Keratinocyte (primary cell): ENCODE measurements at regions not wholly inside any gene's neighbourhood (a gene's known extent, or its start where the extent isn't known, plus 50 kb on each side); places are given as distances from the start of the nearest gene placed in this dataset.

Source experiments
- DNase-seq: peaks from one replicate; pipeline ENCODE4 v3.0.0-alpha.2; 2011; ENCODE audit warnings: low read depth, missing footprints, low spot score
- FAIRE-seq: peaks from 2 replicates; lab custom pipeline; 2011; peaks lifted over from hg19 to GRCh38; lab: Jason Lieb, UNC
- H2AFZ ChIP-seq: 2 replicates; pipeline ENCODE4 v1.6.0; 2012; ENCODE audit warnings: low read length, control low read depth, inconsistent platforms; ENCODE audit not compliant: control insufficient read depth
- H3K27ac ChIP-seq: 2 replicates; pipeline ENCODE4 v1.5.1; 2011; ENCODE audit warnings: low read length; ENCODE audit not compliant: control insufficient read depth, insufficient read depth
- H3K27me3 ChIP-seq: 3 replicates; pipeline ENCODE4 v1.6.0; 2011; ENCODE audit warnings: low read length; ENCODE audit not compliant: control insufficient read depth, insufficient read depth; ENCODE audit errors: extremely low read depth
- H3K36me3 ChIP-seq, 2 experiments: 2 replicates in 1 of 2; 3 replicates in 1 of 2; pipeline ENCODE4 v1.5.1; 2011; ENCODE audit warnings: low read length in 2 of 2, mild to moderate bottlenecking in 1 of 2; ENCODE audit not compliant: control insufficient read depth in 2 of 2, insufficient read depth in 2 of 2; ENCODE audit errors: extremely low read depth in 1 of 2
- H3K4me1 ChIP-seq: 3 replicates; pipeline ENCODE4 v1.5.1; 2011; ENCODE audit warnings: low read length; ENCODE audit not compliant: control insufficient read depth, insufficient read depth; ENCODE audit errors: extremely low read depth
- H3K4me2 ChIP-seq: 3 replicates; pipeline ENCODE4 v1.6.0; 2011; ENCODE audit warnings: low read depth, low read length; ENCODE audit not compliant: control insufficient read depth, insufficient read depth; ENCODE audit errors: extremely low read depth
- H3K4me3 ChIP-seq, 3 experiments: fragments of 200-600 bp in 1 of 3; sonication (generic) in 1 of 3; 2 replicates in 2 of 3; 3 replicates in 1 of 3; pipeline ENCODE4 v1.5.1; 2011 to 2016; ENCODE audit warnings: low read length in 3 of 3, mild to moderate bottlenecking in 3 of 3, control low read depth in 2 of 3, inconsistent platforms in 1 of 3, low read depth in 1 of 3, mixed read lengths in 1 of 3, mixed run types in 1 of 3, moderate library complexity in 1 of 3; ENCODE audit not compliant: control insufficient read depth in 2 of 3, insufficient read depth in 2 of 3; ENCODE audit errors: extremely low read depth in 1 of 3
- H3K79me2 ChIP-seq: 2 replicates; pipeline ENCODE4 v1.6.0; 2012; ENCODE audit warnings: low read length; ENCODE audit not compliant: control insufficient read depth, insufficient read depth
- H3K9ac ChIP-seq: 3 replicates; pipeline ENCODE4 v1.6.0; 2011; ENCODE audit warnings: low read length; ENCODE audit not compliant: control insufficient read depth, insufficient read depth; ENCODE audit errors: extremely low read depth
- H3K9me1 ChIP-seq: 3 replicates; pipeline ENCODE4 v1.6.0; 2011; ENCODE audit warnings: low read length; ENCODE audit not compliant: control insufficient read depth, insufficient read depth; ENCODE audit errors: extremely low read depth
- H3K9me3 ChIP-seq: 2 replicates; pipeline ENCODE4 v1.5.1; 2012; ENCODE audit warnings: low read depth, low read length; ENCODE audit not compliant: control insufficient read depth
- H4K20me1 ChIP-seq: 3 replicates; pipeline ENCODE4 v1.6.0; 2011; ENCODE audit warnings: low read length; ENCODE audit not compliant: control insufficient read depth, insufficient read depth; ENCODE audit errors: extremely low read depth
- EZH2 ChIP-seq: IDR thresholded peaks from one replicate; pipeline ENCODE4 v1.6.1; 2012; ENCODE audit warnings: inconsistent platforms, mild to moderate bottlenecking, low read length, moderate library complexity
- dilution Hi-C: fragments of 300-500 bp; cut with MboI; formaldehyde crosslinking; loops from one replicate; pipeline ENCODE4 v1.7.0; 2020; ENCODE audit warnings: low sequenced_read_pairs; ENCODE audit not compliant: extremely low pct_ligation_motif_present
- TF ChIP-seq, protein P1 (sequence below), 3 experiments: IDR thresholded peaks in 1 of 3; conservative IDR thresholded peaks in 1 of 3; optimal IDR thresholded peaks in 1 of 3; 2 replicates in 2 of 3; 3 replicates in 1 of 3; pipeline versions ENCODE3 to v1.5.1; 2011; ENCODE audit warnings: low read length in 3 of 3, mild to moderate bottlenecking in 3 of 3, moderate library complexity in 2 of 3, control low read depth in 1 of 3, inconsistent platforms in 1 of 3; ENCODE audit not compliant: insufficient read depth in 2 of 3; ENCODE audit errors: extremely low read depth in 1 of 3

DNA sequence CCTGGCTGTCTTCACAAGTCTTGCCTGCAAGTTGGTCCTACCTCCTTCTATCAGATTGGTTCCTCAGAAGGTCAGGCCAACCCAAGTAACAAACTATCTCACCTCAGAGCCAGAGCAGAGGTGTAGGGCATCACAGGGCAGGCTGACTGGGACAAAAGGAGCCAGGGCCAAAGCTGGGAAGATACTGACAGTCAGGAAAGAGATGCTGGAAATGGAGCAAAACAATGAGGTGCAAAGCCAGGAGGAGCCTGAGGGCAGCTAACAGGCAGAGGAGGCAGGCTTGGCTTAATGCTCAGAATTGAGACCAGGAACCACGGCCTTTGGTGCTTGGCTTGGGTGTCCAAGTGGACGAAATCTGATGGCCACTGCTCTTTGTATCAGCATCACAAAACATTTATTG, 68.4 kb upstream of the PNMA1 start:
- no peak for FAIRE-seq
- Histone ChIP-seq H3K4me1 (peaks cover 22% of the 10 kb centered on the region), H2AFZ (no peak overlapping the region), H3K9ac (no peak overlapping the region), H3K9me1 (no peaks in the 10 kb centered on the region), H4K20me1 (no peaks in the 10 kb centered on the region), H3K27me3 (no peaks in the 10 kb centered on the region), H3K79me2 (peaks cover 77% of the 10 kb centered on the region), H3K4me2 (no peak overlapping the region), H3K36me3 (peaks cover 4 to 14% of the 10 kb centered on the region in 2 experiments), H3K4me3 (no peak overlapping the region), H3K9me3 (no peaks in the 10 kb centered on the region), H3K27ac (no peak overlapping the region)
- dilution Hi-C loops: loop anchor here (5.0 kb wide), 1 partner anchor 35 kb away; no protein-coding TSS in a partner anchor
- no peak for TF ChIP-seq EZH2
- TF ChIP-seq, protein P1, sequence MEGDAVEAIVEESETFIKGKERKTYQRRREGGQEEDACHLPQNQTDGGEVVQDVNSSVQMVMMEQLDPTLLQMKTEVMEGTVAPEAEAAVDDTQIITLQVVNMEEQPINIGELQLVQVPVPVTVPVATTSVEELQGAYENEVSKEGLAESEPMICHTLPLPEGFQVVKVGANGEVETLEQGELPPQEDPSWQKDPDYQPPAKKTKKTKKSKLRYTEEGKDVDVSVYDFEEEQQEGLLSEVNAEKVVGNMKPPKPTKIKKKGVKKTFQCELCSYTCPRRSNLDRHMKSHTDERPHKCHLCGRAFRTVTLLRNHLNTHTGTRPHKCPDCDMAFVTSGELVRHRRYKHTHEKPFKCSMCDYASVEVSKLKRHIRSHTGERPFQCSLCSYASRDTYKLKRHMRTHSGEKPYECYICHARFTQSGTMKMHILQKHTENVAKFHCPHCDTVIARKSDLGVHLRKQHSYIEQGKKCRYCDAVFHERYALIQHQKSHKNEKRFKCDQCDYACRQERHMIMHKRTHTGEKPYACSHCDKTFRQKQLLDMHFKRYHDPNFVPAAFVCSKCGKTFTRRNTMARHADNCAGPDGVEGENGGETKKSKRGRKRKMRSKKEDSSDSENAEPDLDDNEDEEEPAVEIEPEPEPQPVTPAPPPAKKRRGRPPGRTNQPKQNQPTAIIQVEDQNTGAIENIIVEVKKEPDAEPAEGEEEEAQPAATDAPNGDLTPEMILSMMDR (optimal IDR thresholded peaks at IDR 0.05 in 1 of 3, IDR thresholded peaks at IDR 0.05 in 1 of 3, conservative IDR thresholded peaks at IDR 0.05 in 1 of 3; ENCODE audit: extremely low read depth in 1 of 3, insufficient read depth in 2 of 3, low read length in 3 of 3): no peak
- DNase-seq: no peak

DNA sequence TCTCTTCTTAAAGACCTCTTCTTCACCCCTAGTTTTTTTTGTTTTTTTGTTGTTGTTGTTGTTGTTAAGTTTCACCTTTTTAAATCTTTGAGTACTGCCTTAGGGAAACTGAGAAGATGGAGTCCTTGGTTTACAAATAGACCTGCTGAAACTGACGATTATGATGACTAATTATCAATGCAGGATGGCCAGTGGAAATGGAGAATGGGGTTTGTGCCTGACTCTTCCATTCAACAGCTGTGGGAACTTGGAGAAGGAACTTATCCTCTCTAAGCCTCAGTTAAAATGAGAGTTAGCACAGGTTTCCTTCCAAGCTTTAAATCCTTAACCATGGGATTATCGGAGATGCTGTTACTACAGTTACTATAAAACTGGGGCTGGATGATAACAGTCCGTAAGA, 66.7 kb upstream of the PNMA1 start:
- no peaks in the 10 kb centered on the region for H4K20me1 ChIP-seq
- H3K4me3 ChIP-seq: no peak overlapping the region
- peaks cover 4 to 14% of the 10 kb centered on the region in 2 experiments for H3K36me3 ChIP-seq
- peaks cover 4% of the 10 kb centered on the region for H3K9me1 ChIP-seq
- H3K9ac ChIP-seq: no peak overlapping the region
- dilution Hi-C loops: loop anchor here (5.0 kb wide), 1 partner anchor 34 kb away; no protein-coding TSS in a partner anchor
- FAIRE-seq: no peak
- H3K27me3 ChIP-seq: no peaks in the 10 kb centered on the region
- TF ChIP-seq, protein P1 (optimal IDR thresholded peaks at IDR 0.05 in 1 of 3, IDR thresholded peaks at IDR 0.05 in 1 of 3, conservative IDR thresholded peaks at IDR 0.05 in 1 of 3; ENCODE audit: extremely low read depth in 1 of 3, insufficient read depth in 2 of 3, low read length in 3 of 3): no peak
- no peak for TF ChIP-seq EZH2
- no peak for DNase-seq
- no peaks in the 10 kb centered on the region for H3K9me3 ChIP-seq
- H3K27ac ChIP-seq: no peak overlapping the region
- H3K4me2 ChIP-seq: no peak overlapping the region
- H3K4me1 ChIP-seq: peaks cover 23% of the 10 kb centered on the region
- peaks cover 80% of the 10 kb centered on the region for H3K79me2 ChIP-seq
- H2AFZ ChIP-seq: no peak overlapping the region
